ENCODE measurements at regions not wholly inside any gene's neighbourhood (a gene's known extent, or its start where the extent isn't known, plus 50 kb on each side); places are given as distances from the start of the nearest gene placed in this dataset.

DNA sequence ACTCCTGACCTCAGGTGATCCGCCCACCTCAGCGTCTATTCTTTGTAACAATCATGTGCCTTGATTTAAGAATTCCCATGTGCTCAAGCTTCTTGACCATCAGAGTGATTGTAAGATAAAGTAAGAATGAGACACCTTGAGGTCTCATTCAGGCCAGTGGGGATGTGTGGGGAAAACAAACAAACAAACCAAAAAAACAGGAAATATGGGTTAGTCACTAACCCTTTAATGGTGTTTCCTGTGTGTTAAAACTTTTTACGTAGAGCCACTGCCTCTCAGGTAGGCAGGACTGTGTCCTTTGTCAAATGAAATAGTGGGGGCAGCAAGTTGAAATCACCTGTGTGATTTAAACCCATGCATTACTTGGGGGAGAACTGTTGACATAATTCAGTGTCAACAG lies 91.5 kb upstream of the DHRSX start:
- Histone ChIP-seq H3K79me2 (replicated peaks; ENCODE audit: insufficient read depth) (no peaks in the 10 kb centered on the region), H3K4me1 (ENCODE audit: insufficient read depth) (peaks cover 25% of the 10 kb centered on the region), H3K27ac (ENCODE audit: low read depth) (peak overlapping the region; percentile 71; the same call in 1 of the 2 replicates), H3K4me3 (no peak overlapping the region), H4K20me1 (replicated peaks; ENCODE audit: insufficient read depth) (no peaks in the 10 kb centered on the region), H3K36me3 (ENCODE audit: insufficient read depth) (no peaks in the 10 kb centered on the region), H2AFZ (no peak overlapping the region), H3K9me2 (ENCODE audit: insufficient read depth) (no peaks in the 10 kb centered on the region), H3K27me3 (ENCODE audit: insufficient read depth) (no peaks in the 10 kb centered on the region), H3K4me2 (0 out of 2 replicates have a peak overlapping the region, but pooled peaks have one; percentile 25), H3F3A (replicated peaks; ENCODE audit: low read depth) (peaks cover 7% of the 10 kb centered on the region; the same call in 1 of the 2 replicates)
- Mint-ChIP-seq H3K4me1 (peaks cover 18% of the 10 kb centered on the region), H3K27me3 (ENCODE audit: insufficient read depth, low read depth, poor library complexity) (peaks cover 10% of the 10 kb centered on the region), H3K27ac (0 out of 2 replicates have a peak overlapping the region, but pooled peaks have one; percentile 39), H3K9me3 (peaks cover 6% of the 10 kb centered on the region), H3K4me3 (no peak overlapping the region), H3K36me3 (ENCODE audit: low read depth) (peaks cover 7% of the 10 kb centered on the region)
- TF ChIP-seq, protein P1, sequence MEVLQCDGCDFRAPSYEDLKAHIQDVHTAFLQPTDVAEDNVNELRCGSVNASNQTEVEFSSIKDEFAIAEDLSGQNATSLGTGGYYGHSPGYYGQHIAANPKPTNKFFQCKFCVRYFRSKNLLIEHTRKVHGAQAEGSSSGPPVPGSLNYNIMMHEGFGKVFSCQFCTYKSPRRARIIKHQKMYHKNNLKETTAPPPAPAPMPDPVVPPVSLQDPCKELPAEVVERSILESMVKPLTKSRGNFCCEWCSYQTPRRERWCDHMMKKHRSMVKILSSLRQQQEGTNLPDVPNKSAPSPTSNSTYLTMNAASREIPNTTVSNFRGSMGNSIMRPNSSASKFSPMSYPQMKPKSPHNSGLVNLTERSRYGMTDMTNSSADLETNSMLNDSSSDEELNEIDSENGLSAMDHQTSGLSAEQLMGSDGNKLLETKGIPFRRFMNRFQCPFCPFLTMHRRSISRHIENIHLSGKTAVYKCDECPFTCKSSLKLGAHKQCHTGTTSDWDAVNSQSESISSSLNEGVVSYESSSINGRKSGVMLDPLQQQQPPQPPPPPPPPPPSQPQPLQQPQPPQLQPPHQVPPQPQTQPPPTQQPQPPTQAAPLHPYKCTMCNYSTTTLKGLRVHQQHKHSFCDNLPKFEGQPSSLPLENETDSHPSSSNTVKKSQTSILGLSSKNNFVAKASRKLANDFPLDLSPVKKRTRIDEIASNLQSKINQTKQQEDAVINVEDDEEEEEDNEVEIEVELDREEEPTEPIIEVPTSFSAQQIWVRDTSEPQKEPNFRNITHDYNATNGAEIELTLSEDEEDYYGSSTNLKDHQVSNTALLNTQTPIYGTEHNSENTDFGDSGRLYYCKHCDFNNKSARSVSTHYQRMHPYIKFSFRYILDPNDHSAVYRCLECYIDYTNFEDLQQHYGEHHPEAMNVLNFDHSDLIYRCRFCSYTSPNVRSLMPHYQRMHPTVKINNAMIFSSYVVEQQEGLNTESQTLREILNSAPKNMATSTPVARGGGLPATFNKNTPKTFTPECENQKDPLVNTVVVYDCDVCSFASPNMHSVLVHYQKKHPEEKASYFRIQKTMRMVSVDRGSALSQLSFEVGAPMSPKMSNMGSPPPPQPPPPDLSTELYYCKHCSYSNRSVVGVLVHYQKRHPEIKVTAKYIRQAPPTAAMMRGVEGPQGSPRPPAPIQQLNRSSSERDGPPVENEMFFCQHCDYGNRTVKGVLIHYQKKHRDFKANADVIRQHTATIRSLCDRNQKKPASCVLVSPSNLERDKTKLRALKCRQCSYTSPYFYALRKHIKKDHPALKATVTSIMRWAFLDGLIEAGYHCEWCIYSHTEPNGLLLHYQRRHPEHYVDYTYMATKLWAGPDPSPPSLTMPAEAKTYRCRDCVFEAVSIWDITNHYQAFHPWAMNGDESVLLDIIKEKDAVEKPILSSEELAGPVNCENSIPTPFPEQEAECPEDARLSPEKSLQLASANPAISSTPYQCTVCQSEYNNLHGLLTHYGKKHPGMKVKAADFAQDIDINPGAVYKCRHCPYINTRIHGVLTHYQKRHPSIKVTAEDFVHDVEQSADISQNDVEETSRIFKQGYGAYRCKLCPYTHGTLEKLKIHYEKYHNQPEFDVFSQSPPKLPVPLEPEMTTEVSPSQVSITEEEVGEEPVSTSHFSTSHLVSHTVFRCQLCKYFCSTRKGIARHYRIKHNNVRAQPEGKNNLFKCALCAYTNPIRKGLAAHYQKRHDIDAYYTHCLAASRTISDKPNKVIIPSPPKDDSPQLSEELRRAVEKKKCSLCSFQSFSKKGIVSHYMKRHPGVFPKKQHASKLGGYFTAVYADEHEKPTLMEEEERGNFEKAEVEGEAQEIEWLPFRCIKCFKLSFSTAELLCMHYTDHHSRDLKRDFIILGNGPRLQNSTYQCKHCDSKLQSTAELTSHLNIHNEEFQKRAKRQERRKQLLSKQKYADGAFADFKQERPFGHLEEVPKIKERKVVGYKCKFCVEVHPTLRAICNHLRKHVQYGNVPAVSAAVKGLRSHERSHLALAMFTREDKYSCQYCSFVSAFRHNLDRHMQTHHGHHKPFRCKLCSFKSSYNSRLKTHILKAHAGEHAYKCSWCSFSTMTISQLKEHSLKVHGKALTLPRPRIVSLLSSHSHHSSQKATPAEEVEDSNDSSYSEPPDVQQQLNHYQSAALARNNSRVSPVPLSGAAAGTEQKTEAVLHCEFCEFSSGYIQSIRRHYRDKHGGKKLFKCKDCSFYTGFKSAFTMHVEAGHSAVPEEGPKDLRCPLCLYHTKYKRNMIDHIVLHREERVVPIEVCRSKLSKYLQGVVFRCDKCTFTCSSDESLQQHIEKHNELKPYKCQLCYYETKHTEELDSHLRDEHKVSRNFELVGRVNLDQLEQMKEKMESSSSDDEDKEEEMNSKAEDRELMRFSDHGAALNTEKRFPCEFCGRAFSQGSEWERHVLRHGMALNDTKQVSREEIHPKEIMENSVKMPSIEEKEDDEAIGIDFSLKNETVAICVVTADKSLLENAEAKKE (CRISPR knock-in tag; IDR thresholded peaks at IDR 0.05), result no peak
- TF ChIP-seq NANOG (IDR thresholded peaks at IDR 0.05; ENCODE audit: borderline replicate concordance) (no peak), ZNF331 (CRISPR knock-in tag; IDR thresholded peaks at IDR 0.05; ENCODE audit: low read depth) (no peak), EZH2 (IDR thresholded peaks at IDR 0.05; ENCODE audit: low read depth, unreplicated experiment) (no peak), POLR2AphosphoS5 (IDR thresholded peaks at IDR 0.05; ENCODE audit: low read depth) (no peak), JUNB (IDR thresholded peaks at IDR 0.05; ENCODE audit: unreplicated experiment) (no peak), CREB1 (CRISPR knock-in tag; IDR thresholded peaks at IDR 0.05; ENCODE audit: low read depth) (no peak), EZH2phosphoT487 (IDR thresholded peaks at IDR 0.05; ENCODE audit: unreplicated experiment) (no peak), STAT1 (IDR thresholded peaks at IDR 0.05; ENCODE audit: unreplicated experiment) (no peak), ZNF114 (CRISPR knock-in tag; IDR thresholded peaks at IDR 0.05) (no peak)
- TF ChIP-seq, protein P2, sequence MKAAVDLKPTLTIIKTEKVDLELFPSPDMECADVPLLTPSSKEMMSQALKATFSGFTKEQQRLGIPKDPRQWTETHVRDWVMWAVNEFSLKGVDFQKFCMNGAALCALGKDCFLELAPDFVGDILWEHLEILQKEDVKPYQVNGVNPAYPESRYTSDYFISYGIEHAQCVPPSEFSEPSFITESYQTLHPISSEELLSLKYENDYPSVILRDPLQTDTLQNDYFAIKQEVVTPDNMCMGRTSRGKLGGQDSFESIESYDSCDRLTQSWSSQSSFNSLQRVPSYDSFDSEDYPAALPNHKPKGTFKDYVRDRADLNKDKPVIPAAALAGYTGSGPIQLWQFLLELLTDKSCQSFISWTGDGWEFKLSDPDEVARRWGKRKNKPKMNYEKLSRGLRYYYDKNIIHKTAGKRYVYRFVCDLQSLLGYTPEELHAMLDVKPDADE (IDR thresholded peaks at IDR 0.05), result no peak
- TF ChIP-seq, protein P3, sequence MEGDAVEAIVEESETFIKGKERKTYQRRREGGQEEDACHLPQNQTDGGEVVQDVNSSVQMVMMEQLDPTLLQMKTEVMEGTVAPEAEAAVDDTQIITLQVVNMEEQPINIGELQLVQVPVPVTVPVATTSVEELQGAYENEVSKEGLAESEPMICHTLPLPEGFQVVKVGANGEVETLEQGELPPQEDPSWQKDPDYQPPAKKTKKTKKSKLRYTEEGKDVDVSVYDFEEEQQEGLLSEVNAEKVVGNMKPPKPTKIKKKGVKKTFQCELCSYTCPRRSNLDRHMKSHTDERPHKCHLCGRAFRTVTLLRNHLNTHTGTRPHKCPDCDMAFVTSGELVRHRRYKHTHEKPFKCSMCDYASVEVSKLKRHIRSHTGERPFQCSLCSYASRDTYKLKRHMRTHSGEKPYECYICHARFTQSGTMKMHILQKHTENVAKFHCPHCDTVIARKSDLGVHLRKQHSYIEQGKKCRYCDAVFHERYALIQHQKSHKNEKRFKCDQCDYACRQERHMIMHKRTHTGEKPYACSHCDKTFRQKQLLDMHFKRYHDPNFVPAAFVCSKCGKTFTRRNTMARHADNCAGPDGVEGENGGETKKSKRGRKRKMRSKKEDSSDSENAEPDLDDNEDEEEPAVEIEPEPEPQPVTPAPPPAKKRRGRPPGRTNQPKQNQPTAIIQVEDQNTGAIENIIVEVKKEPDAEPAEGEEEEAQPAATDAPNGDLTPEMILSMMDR (conservative IDR thresholded peaks at IDR 0.05; ENCODE audit: low read depth in 2 of 2), result no peak
- TF ChIP-seq, protein P4, sequence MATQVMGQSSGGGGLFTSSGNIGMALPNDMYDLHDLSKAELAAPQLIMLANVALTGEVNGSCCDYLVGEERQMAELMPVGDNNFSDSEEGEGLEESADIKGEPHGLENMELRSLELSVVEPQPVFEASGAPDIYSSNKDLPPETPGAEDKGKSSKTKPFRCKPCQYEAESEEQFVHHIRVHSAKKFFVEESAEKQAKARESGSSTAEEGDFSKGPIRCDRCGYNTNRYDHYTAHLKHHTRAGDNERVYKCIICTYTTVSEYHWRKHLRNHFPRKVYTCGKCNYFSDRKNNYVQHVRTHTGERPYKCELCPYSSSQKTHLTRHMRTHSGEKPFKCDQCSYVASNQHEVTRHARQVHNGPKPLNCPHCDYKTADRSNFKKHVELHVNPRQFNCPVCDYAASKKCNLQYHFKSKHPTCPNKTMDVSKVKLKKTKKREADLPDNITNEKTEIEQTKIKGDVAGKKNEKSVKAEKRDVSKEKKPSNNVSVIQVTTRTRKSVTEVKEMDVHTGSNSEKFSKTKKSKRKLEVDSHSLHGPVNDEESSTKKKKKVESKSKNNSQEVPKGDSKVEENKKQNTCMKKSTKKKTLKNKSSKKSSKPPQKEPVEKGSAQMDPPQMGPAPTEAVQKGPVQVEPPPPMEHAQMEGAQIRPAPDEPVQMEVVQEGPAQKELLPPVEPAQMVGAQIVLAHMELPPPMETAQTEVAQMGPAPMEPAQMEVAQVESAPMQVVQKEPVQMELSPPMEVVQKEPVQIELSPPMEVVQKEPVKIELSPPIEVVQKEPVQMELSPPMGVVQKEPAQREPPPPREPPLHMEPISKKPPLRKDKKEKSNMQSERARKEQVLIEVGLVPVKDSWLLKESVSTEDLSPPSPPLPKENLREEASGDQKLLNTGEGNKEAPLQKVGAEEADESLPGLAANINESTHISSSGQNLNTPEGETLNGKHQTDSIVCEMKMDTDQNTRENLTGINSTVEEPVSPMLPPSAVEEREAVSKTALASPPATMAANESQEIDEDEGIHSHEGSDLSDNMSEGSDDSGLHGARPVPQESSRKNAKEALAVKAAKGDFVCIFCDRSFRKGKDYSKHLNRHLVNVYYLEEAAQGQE (IDR thresholded peaks at IDR 0.05; ENCODE audit: unreplicated experiment), result no peak
- DNase-seq (ENCODE audit: low spot score) (no peak), ATAC-seq (no peak)
